Vagina (tissue), 2 donors: ENCODE measurements at regions not wholly inside any gene's neighbourhood (a gene's known extent, or its start where the extent isn't known, plus 50 kb on each side); places are given as distances from the start of the nearest gene placed in this dataset.

Source experiments
- DNase-seq, 2 donors: peaks; one replicate each; pipeline ENCODE4 v3.0.0-alpha.2; 2017; ENCODE audit errors: extremely low spot score in 2 of 2
- H3K27ac ChIP-seq: fragments of 200-600 bp; sonication (generic); one replicate; pipeline ENCODE4 v1.5.1; 2019
- H3K27me3 ChIP-seq: fragments of 200-600 bp; sonication (generic); one replicate; pipeline ENCODE4 v1.5.1; 2019
- H3K36me3 ChIP-seq, 2 donors: fragments of 200-600 bp; sonication (generic); one replicate each; pipeline ENCODE4 v1.5.1; 2017 to 2019
- H3K4me1 ChIP-seq: fragments of 200-600 bp; sonication (generic); one replicate; pipeline ENCODE4 v1.5.1; 2019
- H3K4me3 ChIP-seq, 2 donors: fragments of 200-600 bp; sonication (generic); 1 replicate in 1 of 2; 2 replicates in 1 of 2; pipeline ENCODE4 v1.5.1; 2016 to 2019
- H3K9me3 ChIP-seq: fragments of 200-600 bp; sonication (generic); one replicate; pipeline ENCODE4 v1.5.1; 2019
- POLR2A ChIP-seq, 2 donors: fragments of 450-650 bp; IDR thresholded peaks; one replicate each; pipeline ENCODE4 v1.6.1; 2017; ENCODE audit warnings: antibody characterized with exemption in 2 of 2, mild to moderate bottlenecking in 2 of 2, moderate library complexity in 2 of 2
- POLR2AphosphoS5 ChIP-seq, 2 donors: sonication (generic); formaldehyde crosslinking; IDR thresholded peaks; one replicate each; pipeline ENCODE4 v1.9.0; 2017; ENCODE audit warnings: antibody characterized with exemption in 2 of 2, mild to moderate bottlenecking in 2 of 2, low read depth in 1 of 2; ENCODE audit not compliant: insufficient read depth in 1 of 2
- intact Hi-C: fragments of 100-400 bp; cut with DNase I; formaldehyde crosslinking; loops from one replicate; pipeline ENCODE4 v1.15.1; 2023
- TF ChIP-seq, protein P1 (sequence below), 3 experiments: fragments of 450-650 bp in 2 of 3; fragments of 200-600 bp in 1 of 3; sonication (generic) in 1 of 3; IDR thresholded peaks; one replicate each; pipeline ENCODE4 v1.5.1; 2017 to 2019; ENCODE audit warnings: antibody characterized with exemption in 3 of 3, mild to moderate bottlenecking in 2 of 3, moderate library complexity in 2 of 3

DNA sequence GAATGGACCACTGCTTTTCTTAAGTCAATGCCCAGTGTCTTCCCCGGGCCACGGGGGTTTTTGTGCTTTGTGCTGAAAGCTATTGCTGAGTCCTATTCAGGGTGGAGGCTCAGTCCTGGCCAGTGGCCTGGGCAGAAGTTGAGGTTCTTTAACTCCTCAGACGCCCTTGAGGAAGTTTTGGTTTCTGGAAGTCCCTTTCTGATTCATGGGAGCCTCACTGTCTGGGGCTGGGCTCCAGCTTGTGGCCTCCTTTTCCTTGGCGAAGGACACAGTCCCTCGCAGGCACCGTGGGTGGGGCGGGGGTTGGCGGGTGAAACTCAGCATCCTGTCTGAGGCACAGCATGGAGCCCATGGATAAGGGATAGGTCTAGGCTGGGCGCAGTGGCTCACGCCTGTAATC, 465.2 kb upstream of the HS6ST1 start:
- Histone ChIP-seq H3K36me3 (no peaks in the 10 kb centered on the region), H3K27me3 (no peaks in the 10 kb centered on the region), H3K4me3 (no peak overlapping the region), H3K4me1 (peaks cover 8% of the 10 kb centered on the region), H3K27ac (no peak overlapping the region), H3K9me3 (no peaks in the 10 kb centered on the region)
- peak; percentile 31 to 32 for DNase-seq
- intact Hi-C loops = no loop called here
- TF ChIP-seq POLR2AphosphoS5 (IDR thresholded peaks at IDR 0.05; ENCODE audit: insufficient read depth in 1 of 2, low read depth in 1 of 2) (no peak), POLR2A (IDR thresholded peaks at IDR 0.05) (no peak)
- TF ChIP-seq, protein P1, sequence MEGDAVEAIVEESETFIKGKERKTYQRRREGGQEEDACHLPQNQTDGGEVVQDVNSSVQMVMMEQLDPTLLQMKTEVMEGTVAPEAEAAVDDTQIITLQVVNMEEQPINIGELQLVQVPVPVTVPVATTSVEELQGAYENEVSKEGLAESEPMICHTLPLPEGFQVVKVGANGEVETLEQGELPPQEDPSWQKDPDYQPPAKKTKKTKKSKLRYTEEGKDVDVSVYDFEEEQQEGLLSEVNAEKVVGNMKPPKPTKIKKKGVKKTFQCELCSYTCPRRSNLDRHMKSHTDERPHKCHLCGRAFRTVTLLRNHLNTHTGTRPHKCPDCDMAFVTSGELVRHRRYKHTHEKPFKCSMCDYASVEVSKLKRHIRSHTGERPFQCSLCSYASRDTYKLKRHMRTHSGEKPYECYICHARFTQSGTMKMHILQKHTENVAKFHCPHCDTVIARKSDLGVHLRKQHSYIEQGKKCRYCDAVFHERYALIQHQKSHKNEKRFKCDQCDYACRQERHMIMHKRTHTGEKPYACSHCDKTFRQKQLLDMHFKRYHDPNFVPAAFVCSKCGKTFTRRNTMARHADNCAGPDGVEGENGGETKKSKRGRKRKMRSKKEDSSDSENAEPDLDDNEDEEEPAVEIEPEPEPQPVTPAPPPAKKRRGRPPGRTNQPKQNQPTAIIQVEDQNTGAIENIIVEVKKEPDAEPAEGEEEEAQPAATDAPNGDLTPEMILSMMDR (IDR thresholded peaks at IDR 0.05) = no peak

DNA sequence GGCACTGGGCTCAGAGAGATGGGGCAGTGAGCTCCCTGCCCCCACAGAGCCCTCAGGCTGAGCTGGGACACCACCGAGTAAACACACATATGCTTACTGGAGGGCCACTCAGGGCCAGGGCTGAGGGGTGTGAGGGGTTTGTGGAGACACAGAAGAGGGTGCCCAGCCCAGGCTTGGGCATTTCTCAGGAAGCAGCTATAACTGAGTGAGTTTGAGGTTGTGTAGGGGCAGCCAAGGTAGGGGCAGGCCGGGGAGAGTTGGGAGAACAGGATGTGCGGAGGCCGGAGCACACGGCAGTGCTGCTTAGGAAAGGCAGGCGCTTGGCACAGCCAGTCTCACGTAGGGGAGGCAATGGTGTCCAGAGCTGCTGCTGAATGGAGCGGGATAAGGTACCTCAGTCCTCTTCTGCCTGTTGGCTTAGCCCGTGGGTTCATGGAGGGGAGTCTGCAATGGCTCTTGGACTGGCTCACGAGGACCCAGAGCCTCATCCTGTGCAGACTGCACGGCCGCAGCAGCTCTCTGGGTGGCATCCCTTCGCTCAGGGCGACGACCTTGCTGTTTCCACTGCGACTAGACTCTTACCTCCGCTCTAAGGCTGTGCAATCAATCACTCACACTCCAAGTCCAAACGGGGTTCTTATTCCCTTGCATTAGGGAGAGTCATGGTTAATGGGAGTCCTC, 466.1 kb upstream of the HS6ST1 start:
- Histone ChIP-seq H3K9me3 (no peaks in the 10 kb centered on the region), H3K27ac (no peak overlapping the region), H3K27me3 (no peaks in the 10 kb centered on the region), H3K4me1 (peaks cover 8% of the 10 kb centered on the region), H3K36me3 (no peaks in the 10 kb centered on the region), H3K4me3 (no peak overlapping the region)
- peak; percentile 55 to 76 for DNase-seq
- no peak for TF ChIP-seq POLR2AphosphoS5 (IDR thresholded peaks at IDR 0.05; ENCODE audit: insufficient read depth in 1 of 2, low read depth in 1 of 2)
- no peak for TF ChIP-seq POLR2A (IDR thresholded peaks at IDR 0.05)
- TF ChIP-seq, protein P1 (IDR thresholded peaks at IDR 0.05) = no peak
- intact Hi-C loops = no loop called here

DNA sequence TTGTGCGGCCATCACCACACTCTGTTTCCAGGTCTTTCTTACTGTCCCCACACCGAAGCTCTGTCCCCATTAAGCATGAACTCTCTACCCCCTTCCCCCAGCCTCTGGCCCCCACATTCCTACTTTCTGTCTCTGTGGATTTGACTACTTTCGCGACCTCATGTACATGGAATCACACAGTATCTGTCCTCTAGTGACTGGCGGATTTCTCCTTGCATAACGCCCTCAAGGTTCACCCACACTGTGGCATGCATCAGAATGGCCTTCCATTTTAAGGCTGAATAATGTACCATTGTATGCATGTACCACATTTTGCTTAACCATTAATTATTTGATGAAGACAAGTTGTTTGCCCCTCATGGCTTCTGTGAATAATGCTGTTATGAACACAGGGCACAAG, 467.6 kb upstream of the HS6ST1 start:
- Histone ChIP-seq H3K27ac (no peak overlapping the region), H3K36me3 (no peaks in the 10 kb centered on the region), H3K4me3 (no peak overlapping the region), H3K4me1 (peaks cover 13% of the 10 kb centered on the region), H3K27me3 (no peaks in the 10 kb centered on the region), H3K9me3 (no peaks in the 10 kb centered on the region)
- intact Hi-C loops = no loop called here
- TF ChIP-seq POLR2AphosphoS5 (IDR thresholded peaks at IDR 0.05; ENCODE audit: insufficient read depth in 1 of 2, low read depth in 1 of 2) (no peak), POLR2A (IDR thresholded peaks at IDR 0.05) (no peak)
- TF ChIP-seq, protein P1 (IDR thresholded peaks at IDR 0.05) = no peak
- peak in 1 of 2 donors; percentile 47 for DNase-seq

DNA sequence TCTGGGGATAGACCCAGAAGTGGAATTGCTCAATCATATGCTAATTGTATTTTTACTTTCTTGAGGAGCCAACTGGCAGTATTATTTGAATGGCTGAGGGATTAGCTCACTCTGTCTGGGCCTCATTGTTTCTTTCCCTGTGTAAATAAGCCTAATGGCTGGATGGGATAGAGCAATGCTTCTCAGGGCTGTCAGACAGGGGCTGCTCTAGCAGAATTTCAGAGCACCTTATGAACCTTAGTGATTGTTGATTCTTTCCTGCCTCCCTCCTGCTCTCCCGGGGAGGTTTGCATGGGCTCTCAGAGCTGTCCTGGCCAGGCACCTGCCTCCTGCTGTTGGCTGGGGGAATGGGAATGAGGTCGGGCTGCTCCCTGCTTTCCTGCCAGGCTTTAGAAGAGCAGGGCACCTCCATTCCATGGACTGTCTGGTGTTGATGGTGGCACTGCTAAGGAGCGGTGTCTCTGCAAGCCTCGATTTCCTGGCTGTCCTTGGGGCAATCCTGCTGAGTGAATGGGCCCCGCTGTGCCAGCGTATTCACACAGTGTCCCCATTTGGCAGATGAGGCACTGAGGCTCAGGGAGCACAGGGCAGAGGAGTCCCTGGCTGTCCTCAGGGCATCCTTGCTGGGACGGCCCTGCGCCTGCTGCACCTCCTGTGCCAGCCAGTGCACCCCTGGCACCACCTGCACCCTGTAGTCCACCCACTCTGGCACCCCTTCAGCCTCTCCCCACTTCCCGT, 468.2 kb upstream of the HS6ST1 start:
- Histone ChIP-seq H3K4me3 (no peak overlapping the region), H3K4me1 (peaks cover 18% of the 10 kb centered on the region), H3K27ac (no peak overlapping the region), H3K27me3 (no peaks in the 10 kb centered on the region), H3K36me3 (no peaks in the 10 kb centered on the region), H3K9me3 (no peaks in the 10 kb centered on the region)
- TF ChIP-seq POLR2AphosphoS5 (IDR thresholded peaks at IDR 0.05; ENCODE audit: insufficient read depth in 1 of 2, low read depth in 1 of 2) (no peak), POLR2A (IDR thresholded peaks at IDR 0.05) (no peak)
- TF ChIP-seq, protein P1 (IDR thresholded peaks at IDR 0.05) = no peak
- intact Hi-C loops = no loop called here
- peak; percentile 65 to 85 for DNase-seq

DNA sequence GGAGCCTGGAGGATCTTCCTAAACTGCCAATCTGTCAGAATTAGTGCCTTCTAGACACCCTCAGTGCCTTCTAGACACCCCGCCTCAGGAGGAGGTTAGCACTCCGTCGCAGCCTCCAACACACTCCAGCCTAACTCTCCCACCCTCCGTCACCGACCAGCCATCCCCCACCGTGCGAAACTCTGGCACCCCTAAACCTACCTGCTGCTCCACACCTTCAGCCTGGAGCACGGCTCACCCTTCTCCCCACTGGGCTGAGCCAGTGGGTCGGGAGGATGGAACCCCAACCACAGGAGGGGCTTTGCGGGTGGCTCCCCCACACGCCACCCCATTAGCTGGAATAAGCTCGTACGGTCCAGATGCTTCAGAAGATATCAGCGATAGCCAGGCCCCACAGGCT, 468.9 kb upstream of the HS6ST1 start:
- Histone ChIP-seq H3K9me3 (no peaks in the 10 kb centered on the region), H3K27ac (no peak overlapping the region), H3K4me3 (no peak overlapping the region), H3K4me1 (peaks cover 18% of the 10 kb centered on the region), H3K27me3 (no peaks in the 10 kb centered on the region), H3K36me3 (no peaks in the 10 kb centered on the region)
- peak in 1 of 2 donors; percentile 42 for DNase-seq
- TF ChIP-seq, protein P1 (IDR thresholded peaks at IDR 0.05) = no peak
- TF ChIP-seq POLR2A (IDR thresholded peaks at IDR 0.05) (no peak), POLR2AphosphoS5 (IDR thresholded peaks at IDR 0.05; ENCODE audit: insufficient read depth in 1 of 2, low read depth in 1 of 2) (no peak)
- intact Hi-C loops = no loop called here
